Caki2 (cell line): ENCODE measurements at regions not wholly inside any gene's neighbourhood (a gene's known extent, or its start where the extent isn't known, plus 50 kb on each side); places are given as distances from the start of the nearest gene placed in this dataset.

Experiments
- DNase-seq: peaks from one replicate; pipeline ENCODE4 v3.0.0-alpha.2; 2015; ENCODE audit warnings: low read depth
- in situ Hi-C: cut with HindIII; loops from 2 replicates; pipeline ENCODE4 v1.10.0; 2016; ENCODE audit warnings: low sequenced_read_pairs, low pct_unique_long_range_greater_than_20kb, mixed read lengths

DNA sequence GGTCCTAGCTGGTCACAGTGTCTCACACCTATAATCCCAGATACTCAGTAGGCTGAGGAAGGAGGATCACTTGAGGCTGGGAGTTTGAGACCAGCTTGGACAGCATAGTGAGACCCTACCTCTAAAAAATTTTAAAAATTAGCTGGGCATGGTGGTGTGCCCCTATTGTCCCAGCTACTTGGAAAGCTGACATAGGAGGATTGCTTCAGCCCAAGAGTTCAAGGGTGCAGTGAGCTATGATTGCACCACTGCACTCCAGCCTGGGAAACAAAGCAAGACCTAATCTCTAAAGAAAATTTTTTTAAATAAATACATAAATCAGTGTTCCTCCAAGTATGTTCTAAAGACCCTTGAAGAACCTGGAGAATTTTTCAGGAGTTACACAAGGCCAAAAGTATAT is 50.6 kb upstream of the GNAO1 start:
- in situ Hi-C loops = no loop called here
- no peak for DNase-seq

- in situ Hi-C loops = no loop called here
- no peak for DNase-seq
Measured at GRCh38 chr16:56137269-56137668, 54.0 kb upstream of the GNAO1 start.

GRCh38 chr16:56136256-56136655 is 55.0 kb upstream of the GNAO1 start:
- no peak for DNase-seq
- in situ Hi-C loops = no loop called here

- no peak for DNase-seq
- in situ Hi-C loops = no loop called here
Measured at GRCh38 chr16:56134790-56135189, 56.5 kb upstream of the GNAO1 start.

DNA sequence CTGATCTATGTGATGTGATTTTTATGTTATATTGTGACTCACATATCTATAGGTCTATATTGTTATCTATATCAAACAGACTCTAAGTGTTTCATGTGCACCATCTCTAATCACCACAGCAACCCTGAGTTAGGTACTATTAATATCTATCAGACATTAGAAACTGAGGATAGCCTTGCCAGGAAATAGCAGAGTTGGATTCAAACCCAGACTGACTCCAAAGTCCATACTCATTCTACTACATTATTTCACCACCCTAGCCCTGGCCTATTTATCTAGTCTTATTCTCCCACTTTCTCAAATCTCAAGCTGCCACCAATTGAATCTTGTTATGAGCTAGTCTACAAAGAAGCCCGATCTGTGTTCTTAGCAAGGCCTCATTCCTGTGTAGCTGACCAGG is 65.4 kb upstream of the GNAO1 start:
- no peak for DNase-seq
- in situ Hi-C loops = no loop called here

DNA sequence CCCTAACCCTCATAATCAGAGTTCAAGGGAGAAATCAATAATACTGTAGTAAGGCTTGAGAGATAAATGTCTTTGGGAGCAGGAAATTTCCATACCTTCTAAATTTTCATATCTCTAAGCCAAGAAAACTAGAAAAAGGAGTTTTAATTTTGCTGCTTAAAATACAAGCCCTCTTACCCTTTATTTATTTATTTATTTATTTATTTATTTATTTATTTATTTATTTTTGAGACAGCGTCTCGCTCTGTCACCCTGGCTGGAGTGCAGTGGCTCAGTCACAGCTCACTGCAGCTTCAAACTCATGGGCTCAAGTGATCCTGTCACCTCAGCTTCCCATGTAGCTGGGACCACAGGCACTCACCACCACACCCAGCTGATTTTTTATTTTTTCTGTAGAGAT is 69.0 kb upstream of the GNAO1 start:
- in situ Hi-C loops = no loop called here
- no peak for DNase-seq

GRCh38 chr16:56121156-56121500 is 70.2 kb upstream of the GNAO1 start:
- DNase-seq = no peak
- in situ Hi-C loops = no loop called here

DNA sequence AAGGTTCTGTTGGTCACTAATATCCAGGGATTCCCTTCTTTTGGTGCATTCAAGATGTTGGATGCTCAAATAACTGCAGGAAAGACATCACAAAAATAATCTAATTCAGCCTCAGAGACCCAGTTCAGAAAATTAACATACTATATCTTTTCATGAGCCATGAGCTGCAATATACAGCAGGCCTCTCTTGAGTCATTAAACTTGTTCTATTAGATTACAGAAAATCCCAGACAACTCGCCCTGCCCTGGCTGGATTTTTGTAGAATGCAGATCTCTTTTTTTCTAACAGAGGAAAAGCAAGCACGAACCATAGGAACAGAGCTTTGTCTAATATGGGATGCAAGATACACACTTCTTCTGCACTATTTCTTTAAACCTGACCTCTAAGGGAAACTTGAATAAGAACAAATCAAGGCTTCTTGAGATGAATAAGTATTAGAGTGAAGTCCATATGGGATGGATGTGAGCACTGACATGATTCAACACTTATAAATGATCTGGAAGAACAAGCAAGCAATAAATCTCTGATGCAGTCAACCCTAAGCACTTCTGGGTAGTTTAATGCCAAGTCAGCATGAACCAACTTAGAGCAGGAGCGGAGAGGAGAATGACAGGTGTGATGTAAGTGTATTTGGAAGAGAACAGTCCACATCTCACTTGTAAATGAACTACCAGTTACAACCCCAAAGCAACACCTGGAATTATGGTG is 70.7 kb upstream of the GNAO1 start:
- in situ Hi-C loops = no loop called here
- peak; percentile 17 for DNase-seq

- DNase-seq = no peak
- in situ Hi-C loops = no loop called here
Measured at GRCh38 chr16:56119133-56119532, 72.2 kb upstream of the GNAO1 start.

- DNase-seq = no peak
- in situ Hi-C loops = no loop called here
Measured at GRCh38 chr16:56116577-56116964, 74.7 kb upstream of the GNAO1 start.

DNA sequence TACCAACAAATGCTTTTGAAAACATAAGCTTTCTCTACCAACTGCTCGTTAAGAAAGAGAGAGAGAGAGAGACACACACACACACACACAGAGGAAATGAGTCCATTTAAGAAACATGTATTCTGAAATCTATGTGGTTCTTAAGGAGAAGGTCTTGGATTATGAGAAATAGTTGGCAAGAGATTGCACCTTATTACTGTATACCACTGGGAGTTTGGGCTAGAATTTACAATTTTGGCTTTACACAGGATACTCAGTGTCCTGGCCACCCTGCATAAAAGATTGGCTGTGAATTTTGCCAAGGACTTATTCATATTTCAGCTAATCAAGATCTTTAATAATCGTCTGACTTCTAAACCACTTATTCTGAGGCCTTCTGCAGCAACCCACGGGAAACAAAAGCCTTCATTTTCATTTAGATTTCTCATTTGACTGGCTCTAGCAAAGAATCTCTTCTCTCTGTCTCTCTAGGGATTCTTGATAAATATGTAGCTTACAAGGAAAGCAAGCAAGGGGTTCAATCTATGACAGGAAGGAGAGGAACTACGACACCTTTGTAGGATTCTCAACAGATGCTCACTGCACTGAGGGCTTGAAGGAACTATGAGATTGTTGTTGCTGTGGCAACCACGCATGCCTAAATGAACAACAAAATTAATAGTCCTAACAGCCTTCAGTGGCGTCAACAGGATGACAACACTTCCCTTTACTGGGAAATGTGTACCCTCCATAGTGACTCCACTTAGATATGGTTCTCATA is 75.3 kb upstream of the GNAO1 start:
- in situ Hi-C loops = no loop called here

GRCh38 chr16:56113223-56113622 is 78.1 kb upstream of the GNAO1 start:
- DNase-seq = no peak
- in situ Hi-C loops = no loop called here

More for the DNA sequence above, 75.3 kb upstream of the GNAO1 start:
- DNase-seq = no peak

- no peak for DNase-seq
- in situ Hi-C loops = no loop called here
Measured at GRCh38 chr16:56111100-56111499, 80.2 kb upstream of the GNAO1 start.

DNA sequence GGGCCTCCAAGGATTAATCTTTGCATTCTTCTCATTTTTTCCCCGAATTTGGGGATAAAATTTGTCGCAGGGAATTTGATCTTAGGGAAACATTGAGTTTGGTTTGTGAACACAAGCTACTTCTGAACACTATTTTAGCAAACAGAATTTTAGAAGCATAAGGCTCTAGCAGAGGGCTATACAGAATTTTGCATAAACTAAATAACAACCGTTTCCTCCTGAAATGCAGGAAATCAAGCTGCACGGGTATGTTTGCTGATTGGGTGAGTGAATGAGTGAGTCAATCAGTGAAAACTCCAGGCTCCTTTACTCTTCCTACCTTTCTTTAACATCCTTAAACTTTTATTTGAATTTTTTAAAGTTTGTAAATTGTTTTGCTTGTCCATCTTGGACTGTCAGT is 81.3 kb upstream of the GNAO1 start:
- no peak for DNase-seq
- in situ Hi-C loops = no loop called here

DNA sequence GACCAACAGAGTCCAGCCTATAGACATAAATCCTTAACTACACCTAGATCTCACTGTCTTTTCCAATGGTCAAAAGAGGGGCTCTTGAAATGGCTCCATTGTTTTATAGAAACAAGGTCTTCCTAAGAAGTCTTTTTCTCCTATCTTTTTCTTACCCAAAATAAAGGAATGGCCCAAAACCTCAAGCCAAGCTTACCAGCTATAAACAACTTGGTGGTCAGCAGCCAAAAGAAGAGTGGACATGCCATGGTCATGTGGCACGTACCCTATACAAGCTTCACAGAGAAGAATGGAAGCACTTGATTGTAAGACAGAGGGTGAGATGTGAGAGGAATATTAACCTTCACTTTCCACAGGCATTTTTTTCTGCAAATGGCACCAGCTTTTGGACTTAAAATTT is 82.1 kb upstream of the GNAO1 start:
- DNase-seq = no peak
- in situ Hi-C loops = no loop called here

DNA sequence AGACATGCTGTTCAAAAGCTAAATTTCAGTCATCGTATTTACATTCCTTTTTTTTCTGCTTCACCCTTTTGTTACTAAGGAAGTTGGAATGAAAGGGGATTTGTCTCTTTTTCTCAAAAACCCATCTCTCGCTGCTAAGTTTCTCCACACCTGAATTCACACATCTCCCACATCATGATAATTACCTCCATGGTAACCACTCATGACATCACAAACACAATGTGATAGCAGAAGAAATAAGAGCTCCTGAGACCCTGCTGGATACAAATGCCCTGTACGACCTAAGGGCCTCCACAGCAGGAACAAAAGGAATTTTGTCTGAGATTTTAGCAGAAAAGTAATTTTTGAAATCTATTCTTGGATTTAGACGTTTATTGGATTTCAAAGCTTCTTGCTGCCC is 82.6 kb upstream of the GNAO1 start:
- in situ Hi-C loops = no loop called here
- DNase-seq = no peak

GRCh38 chr16:56108056-56108471 is 83.2 kb upstream of the GNAO1 start:
- in situ Hi-C loops = no loop called here

GRCh38 chr16:56106527-56106926 is 84.8 kb upstream of the GNAO1 start:
- no peak for DNase-seq
- in situ Hi-C loops = no loop called here

More at GRCh38 chr16:56108056-56108471, 83.2 kb upstream of the GNAO1 start:
- no peak for DNase-seq

DNA sequence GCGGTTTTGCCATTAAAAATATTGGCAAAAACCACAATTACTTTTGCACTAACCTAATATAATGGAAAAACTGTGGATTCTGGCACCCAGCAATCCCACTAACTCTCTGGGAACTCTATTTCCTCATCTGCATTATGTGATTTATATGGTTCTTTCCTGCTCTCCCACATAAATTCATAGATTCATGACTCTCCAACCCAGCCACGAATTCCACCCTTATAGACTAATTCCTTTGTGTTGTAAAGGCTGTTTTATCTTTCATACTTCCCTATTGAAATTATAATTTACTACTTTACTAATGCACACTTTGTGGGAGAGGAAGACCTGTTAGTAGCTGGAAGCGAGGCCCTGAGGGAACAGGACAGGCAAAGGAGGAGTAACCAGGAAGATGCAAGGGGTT is 88.4 kb upstream of the GNAO1 start:
- in situ Hi-C loops = no loop called here
- DNase-seq = no peak

- no peak for DNase-seq
Measured at GRCh38 chr16:56102183-56102686, 89.1 kb upstream of the GNAO1 start.

More at GRCh38 chr16:56102183-56102686, 89.1 kb upstream of the GNAO1 start:
- in situ Hi-C loops = no loop called here
